ENCODE measurements at regions not wholly inside any gene's neighbourhood (a gene's known extent, or its start where the extent isn't known, plus 50 kb on each side); places are given as distances from the start of the nearest gene placed in this dataset.

DNA sequence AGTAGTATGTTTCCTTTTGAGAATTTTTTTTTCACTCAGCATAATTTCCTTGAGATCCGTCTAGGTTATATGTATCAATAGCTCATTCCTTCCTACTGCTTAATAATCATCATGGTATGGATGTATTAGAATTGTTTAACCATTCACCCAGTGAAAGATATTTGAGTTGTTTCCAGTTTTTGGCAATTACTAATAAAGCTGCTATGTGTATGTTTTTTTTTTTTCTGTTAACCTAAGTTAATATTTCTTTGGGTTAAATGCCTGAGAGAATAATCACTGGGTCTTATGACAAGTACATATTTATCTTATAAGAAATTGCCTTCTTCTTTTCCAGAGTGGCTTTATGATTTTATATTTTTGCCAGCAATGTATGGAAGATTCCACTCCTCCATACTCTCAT lies 96.4 kb upstream of the ST6GAL2 start:
- DNase-seq = no peak

DNA sequence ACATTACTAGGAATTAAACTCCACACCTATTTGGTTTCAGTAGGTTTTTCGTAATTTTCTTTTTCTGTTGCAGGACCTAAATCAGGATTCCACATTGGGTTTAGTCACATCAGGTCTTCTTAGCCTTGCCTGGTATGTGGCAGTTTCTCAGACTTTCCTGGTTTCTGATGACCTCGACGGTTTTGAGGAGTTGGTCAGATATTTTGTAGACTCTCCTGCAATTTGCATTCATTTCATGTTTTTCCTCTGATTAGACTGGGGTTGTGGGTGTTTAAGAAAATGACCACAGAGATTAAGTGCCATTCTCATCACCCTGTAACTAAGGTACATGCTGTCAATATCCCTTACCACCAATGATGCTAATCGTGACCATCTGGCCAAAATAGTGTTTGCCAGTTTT lies 97.3 kb upstream of the ST6GAL2 start:
- no peak for DNase-seq

DNA sequence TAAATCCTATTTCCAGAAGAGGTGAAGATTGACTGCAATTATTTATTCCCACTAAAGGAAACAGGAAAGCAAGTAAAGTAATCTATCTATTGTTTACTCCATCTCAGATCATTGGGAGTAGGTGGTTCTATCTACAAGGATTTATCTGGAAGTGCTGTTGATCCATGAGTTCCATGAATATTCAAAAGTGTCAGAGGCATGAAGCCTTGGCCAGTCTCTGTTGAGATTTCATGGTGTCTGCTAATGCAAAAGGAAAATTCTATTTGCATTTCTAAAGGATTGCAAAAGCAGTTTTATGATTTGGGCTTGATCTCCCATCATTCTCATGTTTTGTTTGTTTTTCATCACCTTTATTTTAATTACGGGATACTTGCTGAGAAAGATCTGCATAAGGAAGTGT lies 102.4 kb upstream of the ST6GAL2 start:
- DNase-seq = no peak

DNA sequence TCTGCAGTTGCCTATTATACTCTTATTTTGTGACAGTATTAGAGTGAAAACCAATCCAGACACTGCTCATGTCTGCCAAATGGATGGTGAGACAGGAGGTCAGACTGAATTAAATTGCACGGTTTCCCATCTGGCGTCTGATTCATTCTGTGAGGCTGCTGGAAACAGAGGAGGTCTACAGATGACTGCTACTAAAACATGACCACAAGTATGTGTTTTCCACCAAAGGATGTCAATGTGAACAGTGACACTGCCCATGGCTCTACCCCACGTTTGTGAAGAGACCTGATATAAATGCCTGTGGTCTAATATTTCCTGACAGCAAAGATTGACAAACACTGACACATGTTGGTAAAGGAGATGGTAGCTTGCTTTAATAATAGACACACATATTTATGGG lies 104.3 kb upstream of the ST6GAL2 start:
- DNase-seq = no peak

DNA sequence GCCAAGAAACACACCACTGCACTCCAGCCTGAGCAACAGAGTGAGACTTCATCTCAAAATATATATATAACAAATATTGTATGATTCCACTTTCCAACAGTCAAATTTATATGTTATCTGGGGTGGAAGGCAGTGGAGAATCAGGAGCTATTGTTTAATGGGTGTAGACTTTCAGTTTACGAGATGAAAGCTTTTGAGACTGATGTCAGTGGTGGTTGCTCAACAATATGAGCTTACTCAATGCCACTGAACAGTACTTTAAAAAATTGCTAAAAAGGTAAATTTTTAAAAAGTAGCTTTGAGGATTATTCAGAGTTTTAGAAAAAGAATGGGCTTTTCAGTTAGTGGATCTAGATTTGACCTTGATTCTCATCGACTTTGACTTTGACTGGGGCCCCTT lies 105.9 kb upstream of the ST6GAL2 start:
- DNase-seq = no peak

DNA sequence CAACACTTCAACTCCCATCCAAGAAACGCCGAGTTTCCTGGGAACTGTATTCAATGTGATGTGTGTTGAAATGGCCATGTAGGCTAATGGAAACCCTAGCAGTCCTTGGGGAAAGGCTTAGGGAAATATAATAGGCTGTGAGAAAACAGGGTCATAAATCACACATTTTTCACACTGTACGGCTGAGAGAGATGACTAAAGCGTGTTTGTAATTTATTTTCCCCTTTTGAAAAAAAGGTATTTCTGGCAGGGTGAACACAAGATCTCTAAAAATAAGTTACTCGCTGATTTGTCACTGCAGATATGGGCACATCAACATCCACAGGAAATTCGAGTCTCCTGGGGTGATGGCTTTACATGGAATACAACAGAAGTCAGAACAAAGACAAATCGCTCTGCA lies 109.6 kb upstream of the ST6GAL2 start:
- no peak for DNase-seq

DNA sequence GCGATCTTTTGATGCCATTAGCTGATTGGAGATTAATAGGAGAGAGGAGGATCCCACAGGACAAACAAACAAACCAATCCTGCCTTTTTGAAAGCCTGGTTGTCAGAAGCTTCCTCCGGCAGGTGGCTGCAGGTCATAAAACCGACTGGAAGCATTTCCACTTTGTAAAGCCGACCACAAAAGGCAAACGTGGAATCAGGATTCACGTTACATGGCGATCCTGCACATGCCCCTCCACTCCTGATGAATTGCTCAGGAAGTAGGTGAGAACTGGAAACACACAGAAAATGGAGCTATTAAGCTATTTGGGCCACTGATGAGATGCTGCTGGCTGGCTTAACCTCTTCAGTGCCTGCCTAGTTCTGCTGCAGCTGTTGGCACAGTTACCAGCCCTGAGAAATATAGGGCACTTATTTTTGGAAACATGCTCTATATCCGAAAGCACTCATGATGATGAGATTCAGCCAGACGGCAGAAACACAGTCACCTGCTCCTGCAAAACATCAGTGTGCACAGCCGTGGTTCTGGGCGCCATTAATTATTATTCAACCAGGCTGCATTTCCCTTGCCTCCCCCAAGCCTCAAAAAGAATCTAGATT lies 110.3 kb upstream of the ST6GAL2 start:
- DNase-seq = no peak

DNA sequence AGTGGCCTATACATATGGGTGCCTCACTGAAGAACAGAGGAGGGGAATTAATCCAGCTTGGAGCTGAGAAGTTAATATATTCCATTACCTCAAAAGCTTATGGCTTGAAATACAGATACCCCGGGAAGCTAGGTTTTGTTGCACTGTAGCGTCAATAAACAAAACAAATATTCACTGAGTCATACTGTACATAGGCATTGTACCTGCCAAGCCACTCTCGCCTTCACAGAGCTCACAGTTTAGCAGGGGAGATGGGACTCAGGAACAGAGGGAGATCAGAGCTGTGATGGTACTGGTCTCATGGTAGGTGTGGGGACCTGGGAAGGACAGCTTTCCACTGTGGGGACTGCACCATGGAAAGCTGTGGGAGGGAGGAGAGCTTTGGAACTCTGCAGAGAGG lies 111.2 kb upstream of the ST6GAL2 start:
- no peak for DNase-seq

DNA sequence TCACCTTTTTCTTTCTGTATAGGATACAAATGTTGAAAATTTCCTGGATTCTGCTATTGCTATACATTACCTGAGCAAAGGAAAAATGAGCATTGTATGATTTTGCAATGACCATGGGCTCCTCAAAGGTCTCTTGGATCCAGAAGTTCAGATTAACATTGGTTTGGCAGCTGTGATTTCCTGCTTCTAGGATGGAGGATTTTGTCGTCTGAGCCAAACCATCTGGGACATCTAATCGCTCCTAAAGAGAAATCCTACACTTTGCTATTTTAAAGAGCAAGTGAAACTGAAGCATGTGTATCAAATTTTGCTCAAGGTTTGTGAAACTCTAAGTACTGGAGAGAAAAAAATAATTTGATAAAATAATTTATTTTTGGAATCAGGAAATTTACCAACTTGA lies 115.1 kb upstream of the ST6GAL2 start:
- DNase-seq = no peak

DNA sequence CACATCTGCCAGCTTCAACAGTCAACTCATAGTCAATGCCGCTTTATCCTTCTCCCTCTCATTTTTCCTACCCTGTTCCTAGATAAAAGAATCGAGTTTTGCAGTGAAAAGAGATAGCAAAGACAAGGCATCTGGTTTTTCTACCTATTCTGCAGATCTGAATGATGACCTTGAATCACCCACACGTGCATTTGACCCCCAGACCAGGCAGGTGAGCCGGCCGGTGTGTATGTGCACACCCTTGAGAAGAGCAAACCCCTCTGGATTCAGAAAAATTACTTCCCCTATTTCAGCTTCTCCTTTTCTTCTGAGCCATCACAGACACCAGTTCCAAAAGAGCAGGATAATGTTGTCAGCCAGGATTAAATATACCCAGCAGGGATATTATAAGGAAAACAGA lies 115.6 kb upstream of the ST6GAL2 start:
- DNase-seq = no peak

DNA sequence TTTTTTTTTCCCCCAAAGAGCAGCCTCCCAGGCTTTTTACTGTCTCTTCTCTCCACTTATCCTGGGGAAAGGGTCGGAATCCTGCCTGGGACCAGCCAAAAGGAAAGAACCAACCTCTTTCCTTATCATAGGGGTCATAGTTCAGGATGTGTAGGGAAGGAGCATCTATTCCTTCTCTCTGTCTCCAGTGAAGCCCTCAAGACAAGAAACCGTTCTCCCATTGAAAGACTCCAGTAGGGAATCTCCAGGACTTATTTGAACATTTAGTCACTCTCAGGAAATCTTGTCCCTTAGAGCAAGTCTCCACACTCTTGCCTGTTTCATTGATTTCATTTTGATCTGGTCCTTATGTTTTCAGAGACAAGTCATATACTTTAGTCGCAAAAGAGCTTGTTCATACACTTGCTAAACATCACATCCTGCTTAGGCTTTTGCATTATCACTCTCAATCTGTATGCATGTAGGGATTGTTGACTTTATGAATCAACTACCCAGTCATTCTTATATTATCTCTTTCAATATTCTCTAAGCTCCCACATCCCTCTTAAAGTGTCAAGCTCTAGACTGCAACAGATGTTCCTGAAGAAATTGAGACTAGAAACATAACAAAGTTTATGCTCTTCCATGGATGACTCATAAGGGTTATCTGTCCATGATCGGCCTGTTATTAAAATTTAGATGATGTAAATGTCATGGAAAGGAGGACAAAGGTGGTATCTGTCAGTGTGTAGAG lies 116.2 kb upstream of the ST6GAL2 start:
- DNase-seq = no peak

DNA sequence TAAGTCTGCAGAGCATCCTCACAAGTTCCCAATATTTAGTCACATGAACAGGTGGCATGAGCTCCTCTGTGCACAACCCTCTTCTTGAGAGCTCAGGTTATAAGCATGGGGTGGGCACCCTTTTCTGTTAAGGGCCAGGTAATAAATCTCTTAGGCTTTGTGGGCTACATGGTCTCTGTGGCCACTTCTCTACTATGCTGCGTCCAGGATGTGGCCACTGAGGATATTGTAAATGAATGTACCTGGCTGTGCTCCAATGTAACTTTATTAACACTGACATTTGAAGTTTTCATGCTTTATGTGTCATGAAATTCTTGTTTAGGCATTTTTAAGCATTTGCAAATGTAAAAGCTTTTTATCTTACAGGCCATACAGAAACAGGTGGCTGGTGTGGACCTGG lies 116.8 kb upstream of the ST6GAL2 start:
- no peak for DNase-seq

DNA sequence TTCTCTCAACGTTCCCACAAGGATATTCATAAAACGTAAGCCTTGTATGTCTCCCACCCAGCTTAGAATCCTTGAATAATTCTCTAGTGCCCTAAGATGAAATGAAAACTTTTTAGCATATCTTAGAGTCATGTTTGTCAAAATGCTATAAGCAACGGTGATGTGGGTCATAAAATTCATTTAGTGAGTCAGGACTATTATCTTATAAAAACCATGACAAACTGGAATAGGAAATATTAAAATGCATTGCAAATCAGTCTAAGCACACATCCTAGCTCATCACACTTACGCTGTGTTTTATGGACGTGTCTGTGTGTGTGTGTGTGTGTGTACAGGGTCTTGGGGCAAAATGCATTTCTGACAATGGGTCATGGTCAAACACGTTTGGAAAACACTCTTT lies 119.9 kb upstream of the ST6GAL2 start:
- DNase-seq = no peak

DNA sequence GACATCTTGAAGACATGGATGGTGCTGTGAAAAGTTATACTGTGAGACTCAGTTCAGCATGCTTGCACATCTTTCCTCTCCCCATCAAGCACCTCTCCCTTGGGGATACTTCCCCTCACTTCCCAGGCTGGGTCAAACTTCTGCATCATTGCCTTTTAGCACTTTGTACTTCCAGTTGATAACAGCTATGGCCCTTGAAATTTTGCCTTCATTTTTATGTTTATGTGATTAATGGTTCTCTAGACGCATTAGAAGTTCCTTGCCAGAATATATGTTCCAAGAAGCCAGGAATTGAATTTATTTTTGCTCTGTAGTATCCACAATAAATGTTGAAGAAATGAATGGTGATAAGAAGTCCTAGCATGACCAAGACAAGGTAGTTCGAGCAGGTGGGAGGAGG lies 120.9 kb upstream of the ST6GAL2 start:
- no peak for DNase-seq

DNA sequence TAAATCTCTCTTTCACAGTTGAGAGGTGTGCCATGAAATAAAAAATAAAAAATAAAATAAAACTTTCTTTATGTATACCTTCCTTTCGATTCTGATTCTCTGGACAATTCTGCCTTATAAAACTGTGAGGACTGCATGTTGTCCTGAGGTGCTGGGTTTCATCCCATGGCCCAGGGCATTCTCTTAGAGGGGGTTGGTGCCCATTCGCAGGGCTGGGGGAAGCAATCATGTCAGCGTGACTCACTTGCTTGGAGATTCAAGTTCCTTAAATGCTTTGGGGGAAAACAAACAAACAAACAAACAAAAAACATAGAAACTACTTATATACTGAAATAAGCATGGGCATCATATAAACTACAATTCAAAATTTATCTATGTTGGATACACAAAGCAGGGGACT lies 122.0 kb upstream of the ST6GAL2 start:
- DNase-seq = no peak

DNA sequence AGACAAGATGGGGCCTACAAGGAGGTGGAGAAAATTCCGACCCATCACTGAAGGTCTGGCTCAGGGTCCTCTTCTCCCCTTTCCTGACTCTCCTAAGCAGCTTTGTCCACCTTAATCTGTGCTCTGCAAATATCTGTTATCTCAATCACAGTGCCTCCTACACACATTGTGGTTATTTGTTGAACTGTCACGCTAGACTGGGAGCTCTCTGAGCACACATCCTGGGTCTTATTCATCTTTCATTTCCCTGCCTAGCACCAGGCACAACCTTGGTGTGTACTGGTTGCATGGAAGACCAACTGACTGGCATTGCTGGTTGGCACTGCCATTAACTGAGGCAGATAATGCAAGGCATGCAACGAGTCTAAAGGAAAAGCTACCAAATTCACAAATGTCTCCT lies 122.9 kb upstream of the ST6GAL2 start:
- no peak for DNase-seq

DNA sequence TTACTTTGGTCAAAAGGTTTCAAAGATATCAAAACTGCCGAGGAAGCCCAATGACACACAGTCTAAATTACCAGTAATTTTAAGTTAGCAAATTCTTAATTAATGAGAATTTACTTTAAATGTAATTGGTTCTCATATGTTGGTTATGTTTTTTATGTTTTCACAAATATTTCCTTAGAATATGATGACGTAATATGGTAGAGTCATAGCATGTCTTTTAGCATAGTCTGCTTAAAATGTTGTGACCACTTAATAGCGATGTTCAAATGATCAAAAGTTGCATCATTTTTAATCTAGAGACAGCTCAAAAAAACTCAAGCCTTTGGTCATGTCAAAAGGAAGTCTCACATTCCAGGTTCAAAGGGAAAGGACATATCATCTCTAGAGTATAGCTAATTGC lies 123.3 kb upstream of the ST6GAL2 start:
- DNase-seq = no peak

DNA sequence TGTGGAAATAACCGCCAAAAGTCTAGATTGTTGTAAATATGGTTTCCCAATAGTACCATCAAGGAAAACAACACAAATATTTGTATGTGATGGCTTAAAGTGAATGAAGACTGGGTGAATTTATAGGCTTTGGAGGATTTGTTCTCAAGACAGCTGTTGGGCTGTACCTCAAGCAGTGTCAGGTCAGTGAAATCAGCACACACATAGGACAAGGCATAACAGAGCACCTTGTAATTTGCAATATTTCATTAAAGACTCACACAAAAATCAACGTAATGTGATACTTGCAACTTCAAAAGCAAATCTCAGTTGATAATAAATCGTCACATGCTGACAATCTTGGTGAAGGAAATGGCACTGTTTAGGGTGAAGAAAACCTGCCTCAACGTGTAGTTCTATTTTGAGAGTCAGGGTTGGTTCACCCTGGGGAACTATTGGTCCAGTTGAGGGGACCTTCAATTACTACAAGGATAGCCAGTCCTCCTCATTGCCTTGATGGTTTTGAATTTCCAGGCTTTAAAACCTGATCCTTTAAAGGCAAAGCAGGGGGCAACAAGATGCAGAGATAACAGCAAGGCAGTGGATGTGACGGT lies 126.8 kb upstream of the ST6GAL2 start:
- no peak for DNase-seq

DNA sequence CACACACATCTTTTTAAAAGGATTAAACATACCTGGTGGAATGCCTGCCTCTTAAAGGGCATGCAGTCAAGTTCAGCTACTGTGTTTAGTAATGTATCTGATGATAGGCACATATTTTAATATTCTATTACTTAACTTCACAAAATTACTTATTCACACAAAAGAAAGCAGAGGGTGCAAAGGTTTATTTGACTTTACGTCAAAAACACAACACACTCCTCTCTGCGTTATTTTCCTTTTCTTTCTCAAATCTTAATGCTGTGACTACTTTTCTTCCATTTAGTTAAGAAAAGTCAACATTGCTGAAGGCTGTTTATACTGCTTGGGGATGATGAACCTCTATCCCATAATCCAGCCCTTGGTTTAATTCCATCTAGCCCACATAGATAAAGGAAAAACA lies 127.9 kb upstream of the ST6GAL2 start:
- DNase-seq = no peak

DNA sequence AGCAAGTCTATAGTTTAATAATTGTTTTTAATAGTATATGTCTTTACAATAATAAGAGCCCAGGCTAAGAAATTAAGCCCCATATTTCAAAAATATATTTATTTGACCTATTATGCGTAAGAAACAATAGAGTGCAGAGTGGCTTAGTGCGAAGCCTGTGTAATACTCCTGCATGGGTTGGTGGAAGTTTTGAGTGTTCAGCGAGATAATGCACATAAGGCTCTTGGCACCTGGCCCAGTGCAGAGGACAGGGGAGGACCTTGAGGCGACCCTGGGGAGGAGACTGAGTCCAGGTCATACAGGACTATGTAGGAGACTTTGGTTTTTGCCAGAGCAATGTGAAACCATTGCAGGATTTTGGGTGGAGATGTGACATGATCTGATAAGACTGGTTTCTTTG lies 132.4 kb upstream of the ST6GAL2 start:
- no peak for DNase-seq

DNA sequence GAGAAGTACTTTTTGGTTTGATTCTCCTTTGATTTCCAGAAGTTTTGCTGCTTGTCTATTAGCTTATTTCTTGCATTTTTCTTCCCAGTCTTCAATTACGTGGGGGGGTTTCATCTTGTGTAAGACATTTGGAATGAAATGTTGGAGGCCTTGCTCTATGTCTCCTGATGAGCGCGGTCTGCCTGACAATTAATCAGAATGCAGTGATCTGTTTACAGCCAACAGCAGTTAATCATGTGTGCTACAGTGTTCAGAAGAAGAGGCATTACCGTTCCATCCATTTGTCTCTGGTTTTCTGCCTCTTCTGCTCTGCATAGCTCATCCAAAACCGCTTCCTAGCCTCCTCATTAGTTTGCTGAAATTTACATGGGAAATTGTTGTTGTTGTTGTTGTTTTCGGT lies 134.4 kb upstream of the ST6GAL2 start:
- no peak for DNase-seq

DNA sequence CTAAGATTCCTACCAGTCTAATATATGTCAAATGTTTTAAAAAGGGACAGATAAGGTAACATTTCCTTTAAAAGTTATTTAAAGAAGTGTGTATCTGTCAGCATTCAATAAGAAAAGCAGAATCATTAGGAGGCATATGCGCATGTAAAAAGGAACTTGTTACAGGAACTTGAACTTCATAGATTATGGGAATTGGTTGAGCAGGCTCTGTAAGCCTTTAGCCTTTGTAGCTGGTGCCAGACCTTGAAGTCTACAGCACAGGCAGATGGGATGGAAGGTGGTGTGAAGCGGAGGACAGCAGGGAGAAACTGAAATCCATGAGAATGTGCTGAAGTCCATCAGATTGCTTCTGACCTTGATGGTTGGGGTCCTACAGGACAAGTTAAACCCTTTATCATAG lies 138.3 kb upstream of the ST6GAL2 start:
- no peak for DNase-seq

DNA sequence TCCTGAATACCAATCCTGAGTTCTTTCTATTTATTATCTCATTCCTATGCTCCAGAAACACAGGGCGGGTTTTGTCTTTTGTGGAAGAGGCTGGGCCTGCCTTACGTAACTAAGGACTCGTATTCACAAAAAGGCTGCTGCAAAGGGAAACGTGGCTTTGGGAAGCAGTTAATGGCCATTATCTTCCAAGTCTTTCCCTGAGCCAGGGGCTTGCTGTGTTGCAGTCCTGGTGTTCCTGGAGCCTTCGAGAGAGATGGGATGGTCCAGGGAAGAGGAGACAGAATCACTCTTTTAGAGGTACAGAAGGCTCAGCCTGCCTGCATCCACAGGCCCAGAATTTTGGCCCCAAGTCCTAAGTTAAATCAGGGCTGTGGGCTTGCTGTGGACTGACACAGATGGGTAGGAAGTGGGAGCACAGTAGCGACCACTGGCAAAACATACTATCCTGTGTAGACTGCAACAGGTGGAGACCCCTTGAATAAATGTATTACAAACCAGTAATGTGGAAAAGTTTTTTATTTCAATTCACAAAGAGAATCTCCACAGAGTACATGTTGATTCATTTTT lies 139.4 kb upstream of the ST6GAL2 start:
- DNase-seq = no peak

DNA sequence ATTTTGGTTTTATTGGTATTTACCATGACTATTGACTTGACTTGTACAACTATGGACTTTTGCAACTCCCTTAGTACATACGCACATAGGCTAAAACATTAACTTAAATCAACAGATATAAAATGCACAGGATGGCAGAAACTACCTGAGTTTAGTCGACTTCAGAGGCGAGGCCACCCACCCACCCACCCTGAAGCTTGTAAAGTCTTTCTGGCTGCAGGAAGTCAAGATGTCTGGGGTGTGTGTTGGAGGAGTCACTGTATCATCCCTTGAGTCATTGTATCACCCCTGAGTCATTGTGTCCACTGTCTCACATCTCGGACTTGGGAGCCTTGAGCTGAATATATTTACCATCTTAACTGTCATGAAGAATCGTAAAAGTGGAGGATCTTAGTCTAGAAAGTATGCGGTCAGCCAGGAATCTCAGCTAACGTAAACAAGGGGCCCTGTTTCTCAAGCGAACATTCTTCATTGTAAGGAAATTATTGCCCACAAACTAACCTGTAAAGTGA lies 140.0 kb upstream of the ST6GAL2 start:
- no peak for DNase-seq
